Astrocyte (in vitro differentiated cells and primary cell): ENCODE measurements at regions not wholly inside any gene's neighbourhood (a gene's known extent, or its start where the extent isn't known, plus 50 kb on each side); places are given as distances from the start of the nearest gene placed in this dataset.
"Not testable (repeated sequence)": the region's sequence is repeated elsewhere in the genome, so short reads cannot be mapped to it uniquely, and the experiment has no call there.

Experiments used
- DNase-seq: peaks from one replicate; pipeline ENCODE4 v3.0.0-alpha.2; 2010; ENCODE audit warnings: low read depth
- FAIRE-seq: peaks from 2 replicates; lab custom pipeline; 2011; peaks lifted over from hg19 to GRCh38; lab: Jason Lieb, UNC
- H2AFZ ChIP-seq: 2 replicates; pipeline ENCODE4 v1.6.0; 2012; ENCODE audit warnings: low read depth, low read length, inconsistent platforms
- H3K27ac ChIP-seq: 2 replicates; pipeline ENCODE4 v1.5.1; 2011; ENCODE audit warnings: low read depth, low read length, inconsistent platforms
- H3K27me3 ChIP-seq: 2 replicates; pipeline ENCODE4 v1.6.0; 2011; ENCODE audit warnings: low read length, inconsistent platforms; ENCODE audit not compliant: insufficient read depth
- H3K36me3 ChIP-seq: 2 replicates; pipeline ENCODE4 v1.5.1; 2011; ENCODE audit warnings: low read length, inconsistent platforms; ENCODE audit not compliant: insufficient read depth
- H3K4me1 ChIP-seq: 2 replicates; pipeline ENCODE4 v1.5.1; 2011; ENCODE audit warnings: low read length, inconsistent platforms; ENCODE audit not compliant: insufficient read depth
- H3K4me2 ChIP-seq: 2 replicates; pipeline ENCODE4 v1.6.0; 2012; ENCODE audit warnings: low read length, inconsistent platforms
- H3K4me3 ChIP-seq: 2 replicates; pipeline ENCODE4 v1.5.1; 2011; ENCODE audit warnings: low read depth, mild to moderate bottlenecking, low read length, inconsistent platforms; ENCODE audit not compliant: insufficient read depth
- H3K79me2 ChIP-seq: 2 replicates; pipeline ENCODE4 v1.6.0; 2012; ENCODE audit warnings: mild to moderate bottlenecking, low read length, inconsistent platforms; ENCODE audit not compliant: insufficient read depth
- H3K9ac ChIP-seq: 2 replicates; pipeline ENCODE4 v1.6.0; 2012; ENCODE audit warnings: mild to moderate bottlenecking, low read length, inconsistent platforms
- H3K9me3 ChIP-seq: 2 replicates; pipeline ENCODE4 v1.5.1; 2012; ENCODE audit warnings: low read depth, mild to moderate bottlenecking, low read length, inconsistent platforms; ENCODE audit not compliant: insufficient read depth
- H4K20me1 ChIP-seq: 2 replicates; pipeline ENCODE4 v1.6.0; 2012; ENCODE audit warnings: low read length, inconsistent platforms; ENCODE audit not compliant: insufficient read depth
- H3K27ac Mint-ChIP-seq: one replicate; pipeline ENCODE4 v1.8.0; 2021; ENCODE audit warnings: mild to moderate bottlenecking, mixed read lengths; ENCODE audit not compliant: unreplicated experiment
- H3K27me3 Mint-ChIP-seq: one replicate; pipeline ENCODE4 v1.8.0; 2021; ENCODE audit warnings: low read depth, mixed read lengths; ENCODE audit not compliant: unreplicated experiment
- H3K36me3 Mint-ChIP-seq: one replicate; pipeline ENCODE4 v1.8.0; 2021; ENCODE audit warnings: low read depth, mixed read lengths; ENCODE audit not compliant: unreplicated experiment
- H3K4me1 Mint-ChIP-seq: one replicate; pipeline ENCODE4 v1.8.0; 2021; ENCODE audit warnings: low read depth, mixed read lengths; ENCODE audit not compliant: unreplicated experiment
- H3K4me3 Mint-ChIP-seq: one replicate; pipeline ENCODE4 v1.8.0; 2021; ENCODE audit warnings: mild to moderate bottlenecking, moderate library complexity, mixed read lengths; ENCODE audit not compliant: unreplicated experiment
- H3K9me3 Mint-ChIP-seq: one replicate; pipeline ENCODE4 v1.8.0; 2021; ENCODE audit warnings: mild to moderate bottlenecking, mixed read lengths; ENCODE audit not compliant: unreplicated experiment
- CTCF ChIP-seq: IDR thresholded peaks from 2 replicates; pipeline ENCODE4 v1.5.1; 2011; ENCODE audit warnings: low read depth, mild to moderate bottlenecking, inconsistent platforms, low read length, moderate library complexity; ENCODE audit not compliant: insufficient read depth
- EZH2 ChIP-seq: IDR thresholded peaks from 2 replicates; pipeline ENCODE4 v1.6.1; 2012; ENCODE audit warnings: mild to moderate bottlenecking, low read length, inconsistent platforms; ENCODE audit not compliant: insufficient read depth

DNA sequence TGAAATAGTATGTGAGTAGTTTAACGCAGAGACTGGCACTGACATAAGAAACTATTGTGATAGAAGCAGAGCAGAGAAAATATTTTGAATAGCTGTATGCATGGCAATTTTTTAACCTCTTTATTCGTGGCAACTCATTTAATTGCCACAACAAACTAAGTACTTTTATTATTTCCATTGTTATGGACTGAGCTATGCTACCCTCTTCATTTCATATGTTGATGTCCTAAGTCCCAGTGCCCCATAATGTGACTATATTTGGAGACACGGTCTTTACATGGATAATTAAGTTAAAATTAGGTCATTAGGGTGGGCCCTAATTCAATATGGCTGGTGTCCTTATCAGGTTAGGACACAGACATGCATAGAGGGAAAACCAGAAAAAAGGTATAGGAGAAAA lies 86.1 kb upstream of the PRSS3 start:
- H3K4me2 ChIP-seq: no peak overlapping the region
- FAIRE-seq: no peak
- H3K9ac ChIP-seq: no peak overlapping the region
- TF ChIP-seq EZH2 (no peak), CTCF (no peak)
- no peaks in the 10 kb centered on the region for H3K4me1 ChIP-seq
- Mint-ChIP-seq H3K27ac (no peak overlapping the region), H3K36me3 (no peaks in the 10 kb centered on the region), H3K4me3 (no peak overlapping the region), H3K27me3 (peaks cover 4% of the 10 kb centered on the region), H3K4me1 (no peaks in the 10 kb centered on the region), H3K9me3 (peaks cover 2% of the 10 kb centered on the region)
- no peaks in the 10 kb centered on the region for H3K27me3 ChIP-seq
- no peak overlapping the region for H2AFZ ChIP-seq
- H3K27ac ChIP-seq: no peak overlapping the region
- DNase-seq: no peak
- H3K79me2 ChIP-seq: no peaks in the 10 kb centered on the region
- no peak overlapping the region for H3K4me3 ChIP-seq
- no peaks in the 10 kb centered on the region for H4K20me1 ChIP-seq
- H3K36me3 ChIP-seq: no peaks in the 10 kb centered on the region
- no peaks in the 10 kb centered on the region for H3K9me3 ChIP-seq

DNA sequence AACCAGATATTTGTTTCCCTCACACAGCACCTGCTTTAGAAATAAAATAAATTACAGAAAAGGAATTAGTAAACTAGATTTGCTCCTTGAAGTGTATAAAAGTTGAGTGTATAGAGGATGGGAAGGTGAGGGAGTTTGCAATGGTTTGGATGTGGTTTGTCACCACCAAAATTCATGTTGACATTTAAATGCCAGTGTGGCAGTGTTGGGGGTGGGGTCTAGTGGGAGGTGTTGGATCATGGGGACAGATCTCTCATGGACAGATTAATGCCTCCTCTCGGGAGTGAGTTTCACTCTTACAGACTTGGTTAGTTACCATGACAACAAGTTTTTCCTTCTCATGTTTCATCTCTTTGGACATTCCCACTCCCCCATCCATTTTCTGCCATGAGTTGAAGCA lies 83.9 kb upstream of the PRSS3 start:
- not testable (repeated sequence) for H3K9me3 ChIP-seq, H3K27ac Mint-ChIP-seq, H3K27me3 Mint-ChIP-seq, H3K36me3 ChIP-seq, H3K79me2 ChIP-seq, H3K4me3 ChIP-seq, H3K9me3 Mint-ChIP-seq, H3K36me3 Mint-ChIP-seq, H3K9ac ChIP-seq, H3K27me3 ChIP-seq, H3K4me1 ChIP-seq, H3K4me2 ChIP-seq, H3K27ac ChIP-seq, H3K4me1 Mint-ChIP-seq, H2AFZ ChIP-seq, FAIRE-seq, H3K4me3 Mint-ChIP-seq, DNase-seq, H4K20me1 ChIP-seq

GRCh38 chr9:33714989-33715388 lies 80.4 kb upstream of the PRSS3 start:
- Mint-ChIP-seq H3K4me1 (peaks cover 2% of the 10 kb centered on the region), H3K36me3 (no peaks in the 10 kb centered on the region), H3K4me3 (no peak overlapping the region), H3K9me3 (no peaks in the 10 kb centered on the region), H3K27ac (no peak overlapping the region), H3K27me3 (peaks cover 15% of the 10 kb centered on the region)
- Histone ChIP-seq H3K27me3 (peaks cover 17% of the 10 kb centered on the region), H3K36me3 (no peaks in the 10 kb centered on the region), H4K20me1 (no peaks in the 10 kb centered on the region), H3K4me3 (no peak overlapping the region), H3K9ac (no peak overlapping the region), H3K4me2 (no peak overlapping the region), H3K79me2 (no peaks in the 10 kb centered on the region), H3K4me1 (no peaks in the 10 kb centered on the region), H3K9me3 (no peaks in the 10 kb centered on the region), H3K27ac (no peak overlapping the region), H2AFZ (no peak overlapping the region)
- no peak for FAIRE-seq
- DNase-seq: no peak
- TF ChIP-seq CTCF: no peak
- TF ChIP-seq EZH2: no peak
